HL-60 (cell line): ENCODE measurements at regions not wholly inside any gene's neighbourhood (a gene's known extent, or its start where the extent isn't known, plus 50 kb on each side); places are given as distances from the start of the nearest gene placed in this dataset.

ENCODE experiments used
- DNase-seq, 2 experiments: peaks; one replicate each; pipeline ENCODE4 v3.0.0-alpha.2; 2010 to 2020; ENCODE audit warnings: low read depth in 1 of 2, low spot score in 1 of 2
- H3K27ac ChIP-seq: fragments of 250-450 bp; sonication (Bioruptor Pico); replicated peaks from 2 replicates; pipeline ENCODE4 v1.5.1; 2020; ENCODE audit warnings: mild to moderate bottlenecking, moderate library complexity
- H3K27me3 ChIP-seq: fragments of 250-450 bp; sonication (Bioruptor Pico); 2 replicates; pipeline ENCODE4 v1.5.1; 2021; ENCODE audit warnings: mild to moderate bottlenecking, moderate library complexity; ENCODE audit not compliant: insufficient read depth, poor library complexity, severe bottlenecking
- H3K4me3 ChIP-seq: replicated peaks from 2 replicates; pipeline ENCODE4 v1.5.1; 2011; ENCODE audit warnings: mild to moderate bottlenecking, control low read depth, low read length; ENCODE audit not compliant: insufficient read depth
- CTCF ChIP-seq: IDR thresholded peaks from one replicate; pipeline ENCODE4 v1.5.1; 2011; ENCODE audit warnings: low read length, control low read depth, inconsistent platforms; ENCODE audit not compliant: insufficient read depth
- GABPA ChIP-seq: IDR thresholded peaks from 2 replicates; pipeline ENCODE4 v1.6.1; 2012; ENCODE audit warnings: low read depth
- POLR2AphosphoS5 ChIP-seq: IDR thresholded peaks from 2 replicates; pipeline ENCODE4 v1.6.1; 2012; ENCODE audit warnings: low read depth
- REST ChIP-seq: IDR thresholded peaks from 2 replicates; pipeline ENCODE4 v1.6.1; 2012; ENCODE audit warnings: low read depth; ENCODE audit not compliant: insufficient replicate concordance
- SPI1 ChIP-seq: IDR thresholded peaks from 2 replicates; pipeline ENCODE4 v1.6.1; 2012; ENCODE audit warnings: low read depth, mild to moderate bottlenecking, borderline replicate concordance

- no peak for DNase-seq
- Histone ChIP-seq H3K4me3 (no peak overlapping the region), H3K27ac (no peak overlapping the region), H3K27me3 (no peaks in the 10 kb centered on the region)
- no peak for TF ChIP-seq SPI1
- no peak for TF ChIP-seq REST
- no peak for TF ChIP-seq GABPA
- no peak for TF ChIP-seq POLR2AphosphoS5
- TF ChIP-seq CTCF: no peak
Observed at GRCh38 chr16:17989255-17989654, 347.3 kb downstream of the NPIPA8 start.

DNA sequence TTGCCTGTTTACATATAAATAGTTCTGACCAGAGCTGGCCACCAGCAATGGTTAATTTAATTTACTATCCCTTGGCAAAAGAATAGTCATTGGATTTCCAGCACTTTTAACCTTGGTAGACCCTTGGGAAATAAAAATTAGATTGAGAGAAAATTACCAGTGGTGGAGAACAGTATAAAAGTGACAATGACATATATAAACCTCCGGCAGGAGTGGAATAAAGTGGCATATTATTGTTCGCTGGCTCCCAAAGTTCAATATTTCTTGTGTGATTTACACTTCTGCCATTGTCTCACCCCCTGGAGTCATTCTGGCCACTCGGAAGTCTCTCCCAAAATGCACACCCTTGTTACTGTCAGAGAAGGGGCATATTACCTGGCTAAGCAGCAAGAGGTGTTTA lies 347.7 kb downstream of the NPIPA8 start:
- TF ChIP-seq POLR2AphosphoS5 (no peak), REST (no peak), CTCF (no peak), GABPA (no peak), SPI1 (no peak)
- H3K27ac ChIP-seq: no peak overlapping the region
- H3K27me3 ChIP-seq: no peaks in the 10 kb centered on the region
- DNase-seq: no peak
- no peak overlapping the region for H3K4me3 ChIP-seq

- Histone ChIP-seq H3K27ac (no peak overlapping the region), H3K4me3 (no peak overlapping the region), H3K27me3 (no peaks in the 10 kb centered on the region)
- no peak for DNase-seq
- no peak for TF ChIP-seq SPI1
- TF ChIP-seq CTCF: no peak
- TF ChIP-seq GABPA: no peak
- TF ChIP-seq POLR2AphosphoS5: no peak
- no peak for TF ChIP-seq REST
Observed at GRCh38 chr16:17986991-17987390, 349.5 kb downstream of the NPIPA8 start.
